Type B pancreatic cell (in vitro differentiated cells): ENCODE measurements at regions not wholly inside any gene's neighbourhood (a gene's known extent, or its start where the extent isn't known, plus 50 kb on each side); places are given as distances from the start of the nearest gene placed in this dataset.

ENCODE experiments used
- DNase-seq: peaks from one replicate; pipeline ENCODE4 v3.0.0; 2021; ENCODE audit warnings: mixed read lengths; ENCODE audit not compliant: unreplicated experiment; ENCODE audit errors: extremely low spot score
- H3K27ac Mint-ChIP-seq: 2 replicates; pipeline ENCODE4 v1.8.0; 2021; ENCODE audit warnings: mild to moderate bottlenecking, mixed read lengths
- H3K27me3 Mint-ChIP-seq: 2 replicates; pipeline ENCODE4 v1.8.0; 2021; ENCODE audit warnings: mixed read lengths
- H3K36me3 Mint-ChIP-seq: 2 replicates; pipeline ENCODE4 v1.8.0; 2021; ENCODE audit warnings: mixed read lengths
- H3K4me1 Mint-ChIP-seq: one replicate; pipeline ENCODE4 v1.8.0; 2021; ENCODE audit warnings: mixed read lengths; ENCODE audit not compliant: unreplicated experiment
- H3K4me3 Mint-ChIP-seq: 2 replicates; pipeline ENCODE4 v1.8.0; 2021; ENCODE audit warnings: mild to moderate bottlenecking, mixed read lengths
- H3K9me3 Mint-ChIP-seq: 2 replicates; pipeline ENCODE4 v1.8.0; 2021; ENCODE audit warnings: mixed read lengths
- CTCF ChIP-seq: fragments of 200-600 bp; sonication (generic); conservative IDR thresholded peaks from 2 replicates; pipeline ENCODE4 v1.5.0; 2021; ENCODE audit warnings: antibody characterized with exemption, mild to moderate bottlenecking

DNA sequence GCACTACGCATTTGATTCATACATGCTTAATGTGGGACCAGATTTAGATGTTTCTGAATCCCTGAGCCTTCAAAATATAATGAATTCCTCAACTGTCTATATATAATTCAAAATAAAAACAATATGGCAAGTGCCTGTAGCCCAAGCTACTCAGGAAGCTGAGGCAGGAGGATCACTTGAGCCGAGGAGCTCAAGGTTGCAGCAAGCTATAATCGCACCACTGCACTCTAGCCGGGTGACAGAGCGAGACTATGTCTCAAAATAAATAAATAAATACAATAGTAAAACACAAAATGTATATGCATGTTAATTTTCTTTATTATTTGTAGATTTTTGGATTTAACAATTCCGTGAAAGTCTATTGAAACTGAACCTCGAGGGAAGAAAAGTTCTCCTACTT is 50.6 kb upstream of the IRX6 start:
- Mint-ChIP-seq H3K27me3 (peaks cover 20% of the 10 kb centered on the region), H3K4me3 (no peak overlapping the region), H3K36me3 (no peaks in the 10 kb centered on the region), H3K4me1 (peaks cover 11% of the 10 kb centered on the region), H3K27ac (no peak overlapping the region), H3K9me3 (peaks cover 4% of the 10 kb centered on the region)
- TF ChIP-seq CTCF: no peak
- no peak for DNase-seq

- no peaks in the 10 kb centered on the region for H3K36me3 Mint-ChIP-seq
- no peak overlapping the region for H3K4me3 Mint-ChIP-seq
- no peak overlapping the region for H3K27ac Mint-ChIP-seq
- no peak for DNase-seq
- H3K4me1 Mint-ChIP-seq: peaks cover 11% of the 10 kb centered on the region
- no peak for TF ChIP-seq CTCF
- H3K9me3 Mint-ChIP-seq: peaks cover 4% of the 10 kb centered on the region
- peaks cover 16% of the 10 kb centered on the region for H3K27me3 Mint-ChIP-seq
Observed at GRCh38 chr16:55273959-55274358, 50.0 kb upstream of the IRX6 start.
